ENCODE measurements at regions not wholly inside any gene's neighbourhood (a gene's known extent, or its start where the extent isn't known, plus 50 kb on each side); places are given as distances from the start of the nearest gene placed in this dataset.
"Not testable (repeated sequence)": the region's sequence is repeated elsewhere in the genome, so short reads cannot be mapped to it uniquely, and the experiment has no call there.

DNA sequence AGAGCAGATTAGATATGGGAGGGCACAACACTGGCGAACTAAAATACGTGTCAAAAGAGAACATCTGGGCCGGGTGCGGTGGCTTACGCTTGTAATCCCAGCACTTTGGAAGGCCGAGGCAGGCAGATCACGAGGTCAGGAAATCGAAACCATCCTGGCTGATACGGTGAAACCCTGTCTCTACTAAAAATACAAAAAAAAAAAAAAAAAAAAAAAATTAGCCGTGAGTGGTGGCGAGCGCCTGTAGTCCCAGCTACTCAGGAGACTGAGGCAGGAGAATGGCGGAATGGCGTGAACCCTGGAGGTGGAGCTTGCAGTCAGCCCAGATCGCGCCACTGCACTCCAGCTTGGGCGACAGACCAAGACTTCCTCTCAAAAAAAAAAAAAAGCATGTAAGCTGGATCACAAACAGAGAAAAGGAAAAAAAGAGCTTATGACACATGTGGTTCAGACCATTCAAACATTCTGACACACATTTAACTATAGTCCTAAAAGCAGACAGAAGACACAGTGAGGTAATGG is 1716.9 kb downstream of the SI start:
- H3K9ac ChIP-seq (ENCODE audit: low read length); CTCF ChIA-PET; H3K27me3 ChIP-seq (ENCODE audit: insufficient read depth, low read length); POLR2A ChIA-PET; H3K79me2 ChIP-seq (ENCODE audit: insufficient read depth, low read length); H3K4me3 ChIP-seq (replicated peaks in 1 of 2; ENCODE audit: low read depth in 1 of 2, low read length in 2 of 2); DNase-seq (ENCODE audit: low read depth, low spot score); H3K4me2 ChIP-seq (ENCODE audit: low read length); ATAC-seq; H4K20me1 ChIP-seq (ENCODE audit: insufficient read depth); H3K9me2 ChIP-seq (ENCODE audit: insufficient read depth); H2AFZ ChIP-seq (ENCODE audit: low read depth, low read length, poor library complexity, severe bottlenecking); H3K36me3 ChIP-seq (ENCODE audit: control insufficient read depth in 1 of 2, insufficient read depth in 2 of 2, low read length in 2 of 2); BruUV-seq (replicated peaks); H3K27ac ChIP-seq (ENCODE audit: low read depth, low read length); RAD21 ChIA-PET (ENCODE audit: low non-redundant PET in 1 of 2, low total read pairs in 2 of 2, uncharacterized antibody in 2 of 2, unreplicated experiment in 2 of 2); H3K4me1 ChIP-seq (ENCODE audit: control insufficient read depth in 1 of 2, insufficient read depth in 2 of 2, low read length in 2 of 2); intact Hi-C loops (cut with micrococcal nuclease); H3K9me3 ChIP-seq (ENCODE audit: control insufficient read depth in 1 of 2, insufficient read depth in 1 of 2, low read depth in 1 of 2, low read length in 2 of 2): not testable (repeated sequence)

DNA sequence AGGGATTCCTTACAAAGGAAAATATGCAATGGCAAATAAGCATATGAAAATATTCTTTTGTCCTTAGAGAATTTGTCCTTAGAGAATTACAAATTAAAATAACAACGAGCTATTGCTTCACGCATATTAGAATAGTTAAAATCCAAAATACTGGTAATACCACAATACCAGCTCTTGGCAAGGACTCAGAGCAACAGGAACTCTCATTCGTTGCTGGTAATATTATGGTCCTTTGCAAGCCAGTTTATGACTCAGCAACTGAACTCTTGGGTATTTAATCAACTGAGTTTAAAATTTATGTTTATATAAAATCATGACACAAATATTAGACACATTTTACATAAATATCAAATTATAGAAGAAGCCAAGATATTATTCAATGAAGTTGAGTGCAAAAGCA is 1730.4 kb downstream of the SI start:
- BruUV-seq (replicated peaks): no TSS peak
- H3K4me1 ChIP-seq (ENCODE audit: control insufficient read depth in 1 of 2, insufficient read depth in 2 of 2, low read length in 2 of 2): no peaks in the 10 kb centered on the region
- ChIA-PET RAD21 (ENCODE audit: low non-redundant PET in 1 of 2, low total read pairs in 2 of 2, uncharacterized antibody in 2 of 2, unreplicated experiment in 2 of 2) (no interaction called here), CTCF (no interaction called here), POLR2A (no interaction called here)
- no peak overlapping the region for H3K4me2 ChIP-seq (ENCODE audit: low read length)
- H4K20me1 ChIP-seq (ENCODE audit: insufficient read depth): no peaks in the 10 kb centered on the region
- H3K27me3 ChIP-seq (ENCODE audit: insufficient read depth, low read length): no peaks in the 10 kb centered on the region
- H3K9me2 ChIP-seq (ENCODE audit: insufficient read depth): no peaks in the 10 kb centered on the region
- H2AFZ ChIP-seq (ENCODE audit: low read depth, low read length, poor library complexity, severe bottlenecking): no peak overlapping the region
- TF ChIP-seq YY1 (IDR thresholded peaks at IDR 0.05; ENCODE audit: extremely low read depth, insufficient replicate concordance, low read depth, low read length): no peak
- no peak for TF ChIP-seq SP1 (IDR thresholded peaks at IDR 0.05; ENCODE audit: low read depth)
- TF ChIP-seq JUND (IDR thresholded peaks at IDR 0.05): no peak
- no peak for TF ChIP-seq ZFX (IDR thresholded peaks at IDR 0.05)
- TF ChIP-seq SIN3A (IDR thresholded peaks at IDR 0.05; ENCODE audit: low read depth): no peak
- TF ChIP-seq SRF (IDR thresholded peaks at IDR 0.05; ENCODE audit: low read depth): no peak
- no peak for TF ChIP-seq CBX3 (IDR thresholded peaks at IDR 0.05; ENCODE audit: low read depth)
- no peak for TF ChIP-seq EGR1 (IDR thresholded peaks at IDR 0.05; ENCODE audit: low read depth)
- TF ChIP-seq RAD21 (IDR thresholded peaks at IDR 0.05; ENCODE audit: low read depth): no peak
- no peak for TF ChIP-seq ELF1 (IDR thresholded peaks at IDR 0.05; ENCODE audit: borderline replicate concordance, low read depth)
- no peak for TF ChIP-seq ZNF274 (IDR thresholded peaks at IDR 0.05; ENCODE audit: low read depth, low read length)
- no peak for TF ChIP-seq FOSL1 (IDR thresholded peaks at IDR 0.05; ENCODE audit: low read depth)
- TF ChIP-seq POLR2AphosphoS5 (IDR thresholded peaks at IDR 0.05; ENCODE audit: low read depth, low read length): no peak
- TF ChIP-seq, protein P1, sequence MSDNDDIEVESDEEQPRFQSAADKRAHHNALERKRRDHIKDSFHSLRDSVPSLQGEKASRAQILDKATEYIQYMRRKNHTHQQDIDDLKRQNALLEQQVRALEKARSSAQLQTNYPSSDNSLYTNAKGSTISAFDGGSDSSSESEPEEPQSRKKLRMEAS (IDR thresholded peaks at IDR 0.05): no peak
- TF ChIP-seq CEBPB (IDR thresholded peaks at IDR 0.05; ENCODE audit: low read depth): no peak
- no peak for TF ChIP-seq TCF7L2 (IDR thresholded peaks at IDR 0.05; ENCODE audit: borderline replicate concordance, extremely low read depth, insufficient read depth, insufficient read length)
- DNase-seq (ENCODE audit: low read depth, low spot score) (no peak), ATAC-seq (no peak)
- intact Hi-C loops (cut with micrococcal nuclease): no loop called here
- H3K27ac ChIP-seq (ENCODE audit: low read depth, low read length): no peak overlapping the region
- H3K36me3 ChIP-seq (ENCODE audit: control insufficient read depth in 1 of 2, insufficient read depth in 2 of 2, low read length in 2 of 2): no peaks in the 10 kb centered on the region
- H3K79me2 ChIP-seq (ENCODE audit: insufficient read depth, low read length): no peaks in the 10 kb centered on the region
- no peak overlapping the region for H3K4me3 ChIP-seq (replicated peaks in 1 of 2; ENCODE audit: low read depth in 1 of 2, low read length in 2 of 2)
- H3K9ac ChIP-seq (ENCODE audit: low read length): no peak overlapping the region
- no peaks in the 10 kb centered on the region for H3K9me3 ChIP-seq (ENCODE audit: control insufficient read depth in 1 of 2, insufficient read depth in 1 of 2, low read depth in 1 of 2, low read length in 2 of 2)

All from HCT116 (cell line).